CD14-positive monocyte (primary cell): ENCODE measurements at regions not wholly inside any gene's neighbourhood (a gene's known extent, or its start where the extent isn't known, plus 50 kb on each side); places are given as distances from the start of the nearest gene placed in this dataset.

Experiments
- DNase-seq, 3 donors: peaks; one replicate each; pipeline ENCODE4 v3.0.0-alpha.2; 2011 to 2022
- H2AFZ ChIP-seq: 2 replicates; pipeline ENCODE4 v1.6.0; 2012; ENCODE audit warnings: mild to moderate bottlenecking, low read depth, low read length, inconsistent platforms; ENCODE audit not compliant: insufficient read depth, poor library complexity, severe bottlenecking
- H3K27ac ChIP-seq, 2 donors: 1 replicate in 1 of 2; 2 replicates in 1 of 2; pipeline ENCODE4 v1.5.1; 2012 to 2013; ENCODE audit warnings: low read length in 2 of 2, control low read depth in 1 of 2, inconsistent platforms in 1 of 2, low read depth in 1 of 2, mild to moderate bottlenecking in 1 of 2
- H3K27me3 ChIP-seq, 2 donors: one replicate each; pipeline versions ENCODE4 v1.6.0 to v1.6.1; 2011 to 2013; ENCODE audit warnings: low read length in 2 of 2; ENCODE audit not compliant: control insufficient read depth in 2 of 2, insufficient read depth in 2 of 2
- H3K36me3 ChIP-seq, 2 donors: replicated peaks in 1 of 2; 1 replicate in 1 of 2; 2 replicates in 1 of 2; pipeline versions ENCODE4 v1.5.1 to v1.6.1; 2012 to 2013; ENCODE audit warnings: low read length in 2 of 2, control low read depth in 1 of 2, inconsistent platforms in 1 of 2, mild to moderate bottlenecking in 1 of 2; ENCODE audit not compliant: insufficient read depth in 2 of 2, control insufficient read depth in 1 of 2
- H3K4me1 ChIP-seq, 2 donors: 1 replicate in 1 of 2; 2 replicates in 1 of 2; pipeline versions ENCODE4 v1.5.1 to v1.6.1; 2012 to 2013; ENCODE audit warnings: low read length in 2 of 2, control low read depth in 1 of 2, inconsistent platforms in 1 of 2, mild to moderate bottlenecking in 1 of 2, moderate library complexity in 1 of 2; ENCODE audit not compliant: insufficient read depth in 2 of 2, control insufficient read depth in 1 of 2
- H3K4me2 ChIP-seq: replicated peaks from 2 replicates; pipeline ENCODE3; 2012; ENCODE audit warnings: low read length, moderate library complexity, mild to moderate bottlenecking; ENCODE audit not compliant: poor library complexity, severe bottlenecking; ENCODE audit errors: extremely low read depth
- H3K4me3 ChIP-seq, 3 experiments: fragments of 200-600 bp in 1 of 3; sonication (generic) in 1 of 3; replicated peaks in 1 of 3; 1 replicate in 2 of 3; 2 replicates in 1 of 3; pipeline ENCODE4 v1.5.1; 2011 to 2013; ENCODE audit warnings: low read length in 3 of 3, mild to moderate bottlenecking in 3 of 3, control low read depth in 2 of 3, low read depth in 2 of 3, inconsistent platforms in 1 of 3, moderate library complexity in 1 of 3
- H3K79me2 ChIP-seq: 2 replicates; pipeline ENCODE4 v1.6.0; 2012; ENCODE audit warnings: mild to moderate bottlenecking, control low read depth, inconsistent platforms, low read length, moderate library complexity; ENCODE audit not compliant: insufficient read depth
- H3K9ac ChIP-seq: 2 replicates; pipeline ENCODE4 v1.6.0; 2017; ENCODE audit warnings: low read length, mild to moderate bottlenecking; ENCODE audit not compliant: insufficient read depth, poor library complexity, severe bottlenecking
- H3K9me3 ChIP-seq, 2 donors: replicated peaks in 1 of 2; 1 replicate in 1 of 2; 2 replicates in 1 of 2; pipeline versions ENCODE4 v1.5.1 to v1.6.1; 2012 to 2013; ENCODE audit warnings: low read length in 2 of 2, control low read depth in 1 of 2; ENCODE audit not compliant: control insufficient read depth in 1 of 2, insufficient read depth in 1 of 2
- H4K20me1 ChIP-seq: 2 replicates; pipeline ENCODE4 v1.6.0; 2012; ENCODE audit warnings: mild to moderate bottlenecking, low read length, control low read depth, moderate library complexity; ENCODE audit not compliant: insufficient read depth
- H3K27ac Mint-ChIP-seq, 7 donors: one replicate each; pipeline ENCODE4 v1.8.0; 2020; ENCODE audit warnings: mild to moderate bottlenecking in 7 of 7, mixed read lengths in 7 of 7, moderate library complexity in 6 of 7, inconsistent platforms in 2 of 7
- H3K27me3 Mint-ChIP-seq, 3 donors: one replicate each; pipeline ENCODE4 v1.8.0; 2021 to 2022; ENCODE audit warnings: low read depth in 3 of 3, mild to moderate bottlenecking in 3 of 3, mixed read lengths in 3 of 3, moderate library complexity in 3 of 3, inconsistent platforms in 1 of 3
- H3K36me3 Mint-ChIP-seq, 2 donors: one replicate each; pipeline ENCODE4 v1.8.0; 2020; ENCODE audit warnings: mixed read lengths in 2 of 2, inconsistent platforms in 1 of 2, mild to moderate bottlenecking in 1 of 2
- H3K4me1 Mint-ChIP-seq: one replicate; pipeline ENCODE4 v1.8.0; 2020; ENCODE audit warnings: mild to moderate bottlenecking, mixed read lengths
- H3K4me3 Mint-ChIP-seq, 2 donors: one replicate each; pipeline ENCODE4 v1.8.0; 2020; ENCODE audit warnings: mild to moderate bottlenecking in 2 of 2, mixed read lengths in 2 of 2, moderate library complexity in 1 of 2
- H3K9me3 Mint-ChIP-seq, 7 donors: one replicate each; pipeline ENCODE4 v1.8.0; 2020 to 2022; ENCODE audit warnings: mixed read lengths in 7 of 7, mild to moderate bottlenecking in 6 of 7, moderate library complexity in 6 of 7, inconsistent platforms in 2 of 7
- WGBS: methylation state at CpG from one replicate; pipeline ENCODE4 v1.1.5; 2013; ENCODE audit warnings: missing lambda C conversion rate; ENCODE audit not compliant: insufficient coverage; 5-methylcytosine and 5-hydroxymethylcytosine counted together
- intact Hi-C, 2 donors: fragments of 100-400 bp; cut with micrococcal nuclease; formaldehyde crosslinking; loops; one replicate each; pipeline versions ENCODE4 v1.15.0 to v1.15.1; 2023
- TF ChIP-seq, protein P1 (sequence below): fragments of 200-600 bp; IDR thresholded peaks from one replicate; pipeline ENCODE4 v1.8.0; 2022; ENCODE audit warnings: antibody characterized with exemption, mild to moderate bottlenecking

DNA sequence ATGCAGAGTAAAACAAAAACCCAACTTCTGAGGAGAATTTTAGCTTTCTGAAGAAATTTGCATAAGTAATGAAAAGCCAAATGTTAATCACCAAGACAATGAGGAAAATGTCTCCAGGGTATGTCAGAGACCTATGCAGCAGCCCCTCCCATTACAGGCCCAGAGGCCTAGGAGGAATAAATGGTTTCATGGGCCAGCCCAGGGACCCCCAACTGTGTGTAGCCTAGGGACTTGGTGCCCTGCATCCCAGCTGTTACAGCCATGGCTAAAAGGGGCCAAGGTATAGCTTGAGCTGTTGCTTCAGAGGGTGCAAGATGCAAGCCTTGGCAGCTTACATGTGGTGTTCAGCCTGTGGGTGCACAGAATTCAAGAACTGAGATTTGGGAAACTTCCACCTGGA, 1256.9 kb upstream of the PIK3C3 start:
- Histone ChIP-seq H3K9ac (no peak overlapping the region), H3K36me3 (no peaks in the 10 kb centered on the region), H3K4me2 (no peak overlapping the region), H3K4me1 (no peaks in the 10 kb centered on the region), H3K27me3 (no peaks in the 10 kb centered on the region), H2AFZ (no peak overlapping the region), H3K79me2 (no peaks in the 10 kb centered on the region), H3K4me3 (no peak overlapping the region), H4K20me1 (no peaks in the 10 kb centered on the region), H3K27ac (no peak overlapping the region), H3K9me3 (peaks cover 5 to 8% of the 10 kb centered on the region in 2 donors)
- no peak for DNase-seq
- Mint-ChIP-seq H3K36me3 (no peaks in the 10 kb centered on the region), H3K9me3 (peaks cover 0 to 4% (median 2%) of the 10 kb centered on the region in 7 donors), H3K4me3 (no peak overlapping the region), H3K27me3 (no peaks in the 10 kb centered on the region), H3K27ac (no peak overlapping the region), H3K4me1 (no peaks in the 10 kb centered on the region)
- intact Hi-C loops: no loop called here
- TF ChIP-seq, protein P1, sequence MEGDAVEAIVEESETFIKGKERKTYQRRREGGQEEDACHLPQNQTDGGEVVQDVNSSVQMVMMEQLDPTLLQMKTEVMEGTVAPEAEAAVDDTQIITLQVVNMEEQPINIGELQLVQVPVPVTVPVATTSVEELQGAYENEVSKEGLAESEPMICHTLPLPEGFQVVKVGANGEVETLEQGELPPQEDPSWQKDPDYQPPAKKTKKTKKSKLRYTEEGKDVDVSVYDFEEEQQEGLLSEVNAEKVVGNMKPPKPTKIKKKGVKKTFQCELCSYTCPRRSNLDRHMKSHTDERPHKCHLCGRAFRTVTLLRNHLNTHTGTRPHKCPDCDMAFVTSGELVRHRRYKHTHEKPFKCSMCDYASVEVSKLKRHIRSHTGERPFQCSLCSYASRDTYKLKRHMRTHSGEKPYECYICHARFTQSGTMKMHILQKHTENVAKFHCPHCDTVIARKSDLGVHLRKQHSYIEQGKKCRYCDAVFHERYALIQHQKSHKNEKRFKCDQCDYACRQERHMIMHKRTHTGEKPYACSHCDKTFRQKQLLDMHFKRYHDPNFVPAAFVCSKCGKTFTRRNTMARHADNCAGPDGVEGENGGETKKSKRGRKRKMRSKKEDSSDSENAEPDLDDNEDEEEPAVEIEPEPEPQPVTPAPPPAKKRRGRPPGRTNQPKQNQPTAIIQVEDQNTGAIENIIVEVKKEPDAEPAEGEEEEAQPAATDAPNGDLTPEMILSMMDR: no peak

DNA sequence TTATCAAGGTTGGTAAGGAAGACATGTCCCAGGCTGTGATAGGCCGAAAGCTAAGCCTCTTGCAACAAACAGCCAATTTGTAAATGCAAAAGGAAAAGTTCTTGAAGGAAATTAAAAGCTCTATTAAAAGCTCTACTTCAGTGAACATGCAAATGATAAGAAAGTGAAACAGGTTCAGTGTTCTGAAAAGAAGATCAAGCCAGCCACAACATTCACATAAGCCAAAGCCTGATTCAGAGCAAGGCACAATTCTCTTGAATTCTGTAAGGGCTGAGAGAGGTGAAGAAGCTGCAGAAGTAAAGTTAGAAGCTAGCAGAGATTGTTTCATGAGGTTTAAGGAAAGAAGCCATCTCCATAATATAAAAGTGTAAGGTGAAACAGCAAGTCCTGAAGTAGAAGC, 1259.5 kb upstream of the PIK3C3 start:
- Histone ChIP-seq H3K4me1 (no peaks in the 10 kb centered on the region), H3K9me3 (peaks cover 5 to 6% of the 10 kb centered on the region in 2 donors), H3K79me2 (no peaks in the 10 kb centered on the region), H4K20me1 (no peaks in the 10 kb centered on the region), H3K4me3 (no peak overlapping the region), H3K27ac (no peak overlapping the region), H3K9ac (no peak overlapping the region), H3K27me3 (no peaks in the 10 kb centered on the region), H3K36me3 (no peaks in the 10 kb centered on the region), H3K4me2 (no peak overlapping the region), H2AFZ (no peak overlapping the region)
- no peaks in the 10 kb centered on the region for H3K4me1 Mint-ChIP-seq
- no CpG with 5 or more reads among the region's 1 CpG for WGBS
- intact Hi-C loops: no loop called here
- H3K36me3 Mint-ChIP-seq: no peaks in the 10 kb centered on the region
- TF ChIP-seq, protein P1: no peak
- H3K27ac Mint-ChIP-seq: no peak overlapping the region
- H3K9me3 Mint-ChIP-seq: peaks cover 0 to 4% (median 0%) of the 10 kb centered on the region in 7 donors
- no peak for DNase-seq
- H3K27me3 Mint-ChIP-seq: no peaks in the 10 kb centered on the region
- no peak overlapping the region for H3K4me3 Mint-ChIP-seq
